WTC11 (cell line): ENCODE measurements at regions not wholly inside any gene's neighbourhood (a gene's known extent, or its start where the extent isn't known, plus 50 kb on each side); places are given as distances from the start of the nearest gene placed in this dataset.

Experiments
- ATAC-seq: fragments of 200-7000 bp; cut with Tn5 transposase; 2 replicates; pipeline ENCODE4 v1.10.0; 2021; ENCODE audit warnings: mild to moderate bottlenecking, moderate library complexity
- CTCF ChIA-PET: fragments of 300-600 bp; sonication (Branson Sonifier 250); formaldehyde crosslinking; loops from one replicate; lab custom pipeline; 2021; ENCODE audit warnings: antibody characterized with exemption; lab: Charles Lee
- POLR2A ChIA-PET: fragments of 350-600 bp; sonication (Branson Sonifier 250); formaldehyde crosslinking; loops from one replicate; lab custom pipeline; 2021; ENCODE audit warnings: antibody characterized with exemption; lab: Charles Lee
- DNase-seq: peaks from one replicate; pipeline ENCODE4 v3.0.0; 2021; ENCODE audit warnings: low spot score
- H3K27ac Mint-ChIP-seq: 2 replicates; pipeline ENCODE4 v1.8.0; 2021; ENCODE audit warnings: mixed read lengths
- H3K27me3 Mint-ChIP-seq: 2 replicates; pipeline ENCODE4 v1.8.0; 2021; ENCODE audit warnings: low read depth, mild to moderate bottlenecking, moderate library complexity, mixed read lengths
- H3K36me3 Mint-ChIP-seq: 2 replicates; pipeline ENCODE4 v1.8.0; 2021; ENCODE audit warnings: mixed read lengths
- H3K4me1 Mint-ChIP-seq: 2 replicates; pipeline ENCODE4 v1.8.0; 2022; ENCODE audit warnings: mixed read lengths
- H3K4me3 Mint-ChIP-seq: 2 replicates; pipeline ENCODE4 v1.8.0; 2021; ENCODE audit warnings: mild to moderate bottlenecking, moderate library complexity, mixed read lengths
- H3K9me3 Mint-ChIP-seq: 2 replicates; pipeline ENCODE4 v1.8.0; 2021; ENCODE audit warnings: mixed read lengths
- ARID4B ChIP-seq: sonication (generic); formaldehyde crosslinking; IDR thresholded peaks from 2 replicates; pipeline ENCODE4 v1.8.0; 2023; ENCODE audit warnings: missing genetic modification reagents, mild to moderate bottlenecking, borderline replicate concordance
- ATF2 ChIP-seq: sonication (generic); formaldehyde crosslinking; IDR thresholded peaks from 2 replicates; pipeline ENCODE4 v1.8.1; 2022; ENCODE audit warnings: low read depth, missing genetic modification reagents, borderline replicate concordance
- ERG ChIP-seq: fragments of 250-450 bp; sonication (Bioruptor Pico); IDR thresholded peaks from 2 replicates; pipeline ENCODE4 v1.8.0; 2021; ENCODE audit warnings: mild to moderate bottlenecking
- ESRRA ChIP-seq: sonication (generic); formaldehyde crosslinking; IDR thresholded peaks from 2 replicates; pipeline ENCODE4 v1.8.1; 2022; ENCODE audit warnings: mild to moderate bottlenecking, missing genetic modification reagents, borderline replicate concordance
- HMGXB4 ChIP-seq: sonication (generic); formaldehyde crosslinking; IDR thresholded peaks from 2 replicates; pipeline ENCODE4 v1.8.1; 2023; ENCODE audit warnings: mild to moderate bottlenecking, moderate library complexity, missing genetic modification reagents
- IRF1 ChIP-seq: sonication (generic); formaldehyde crosslinking; IDR thresholded peaks from 2 replicates; pipeline ENCODE4 v1.8.0; 2023; ENCODE audit warnings: missing genetic modification reagents
- MLX ChIP-seq: sonication (generic); formaldehyde crosslinking; IDR thresholded peaks from 2 replicates; pipeline ENCODE4 v1.8.1; 2023; ENCODE audit warnings: mild to moderate bottlenecking, missing genetic modification reagents, moderate library complexity
- NFYB ChIP-seq: sonication (generic); formaldehyde crosslinking; conservative IDR thresholded peaks from 2 replicates; pipeline ENCODE4 v1.8.0; 2022; ENCODE audit warnings: low read depth, missing genetic modification reagents
- SMAD3 ChIP-seq: sonication (generic); formaldehyde crosslinking; IDR thresholded peaks from 2 replicates; pipeline ENCODE4 v1.8.0; 2022; ENCODE audit warnings: missing genetic modification reagents, mild to moderate bottlenecking, borderline replicate concordance
- TCF7 ChIP-seq: sonication (generic); formaldehyde crosslinking; IDR thresholded peaks from 2 replicates; pipeline ENCODE4 v1.8.0; 2022; ENCODE audit warnings: mild to moderate bottlenecking, low read depth, missing genetic modification reagents, moderate library complexity
- ZBTB43 ChIP-seq: sonication (generic); formaldehyde crosslinking; IDR thresholded peaks from 2 replicates; pipeline ENCODE4 v1.8.1; 2023; ENCODE audit warnings: mild to moderate bottlenecking, missing genetic modification reagents
- ZNF121 ChIP-seq: sonication (generic); formaldehyde crosslinking; IDR thresholded peaks from 2 replicates; pipeline ENCODE4 v1.8.0; 2023; ENCODE audit warnings: missing genetic modification reagents
- ZNF281 ChIP-seq: sonication (generic); formaldehyde crosslinking; IDR thresholded peaks from 2 replicates; pipeline ENCODE4 v1.8.0; 2023; ENCODE audit warnings: mild to moderate bottlenecking, missing genetic modification reagents
- ZNF425 ChIP-seq: fragments of 250-450 bp; sonication (Bioruptor Pico); conservative IDR thresholded peaks from 2 replicates; pipeline ENCODE4 v1.9.0; 2021; ENCODE audit warnings: mild to moderate bottlenecking

GRCh38 chr6:21694168-21694567 is 100.6 kb downstream of the SOX4 start:
- Mint-ChIP-seq H3K4me3 (peak overlapping the region; percentile 44), H3K36me3 (peaks cover 22% of the 10 kb centered on the region), H3K27me3 (no peaks in the 10 kb centered on the region), H3K9me3 (no peaks in the 10 kb centered on the region), H3K4me1 (peaks cover 78% of the 10 kb centered on the region), H3K27ac (peak overlapping the region; percentile 95)
- ATAC-seq: no peak; the same call in 1 of the 2 replicates
- ChIA-PET CTCF (interaction anchor here (0.6 kb wide), 1 partner anchor 106 kb away, joined by 4 read pairs; no protein-coding TSS in a partner anchor), POLR2A (no interaction called here)
- no peak for TF ChIP-seq ERG (CRISPR knock-in tag)
- TF ChIP-seq ZNF121 (CRISPR knock-in tag): no peak
- TF ChIP-seq TCF7: no peak
- TF ChIP-seq MLX (CRISPR knock-in tag): no peak
- no peak for TF ChIP-seq ARID4B (CRISPR knock-in tag)
- TF ChIP-seq HMGXB4 (CRISPR knock-in tag): no peak
- TF ChIP-seq ESRRA: no peak
- TF ChIP-seq IRF1 (CRISPR knock-in tag): no peak
- no peak for DNase-seq

- CTCF ChIA-PET: no interaction called here
- no peak overlapping the region for H3K4me3 Mint-ChIP-seq
- TF ChIP-seq ZBTB43 (no peak), ZNF425 (no peak), ATF2 (CRISPR knock-in tag) (no peak), SMAD3 (no peak), ZNF281 (CRISPR knock-in tag) (no peak), NFYB (CRISPR knock-in tag) (no peak), MLX (CRISPR knock-in tag) (no peak)
Observed at GRCh38 chr6:21707524-21708319, 114.2 kb downstream of the SOX4 start.

More at GRCh38 chr6:21707524-21708319, 114.2 kb downstream of the SOX4 start:
- POLR2A ChIA-PET: interaction anchor here (1.7 kb wide), 1 partner anchor 114 kb away, joined by 5 read pairs; the partner anchor contains the start of gene SOX4
- Mint-ChIP-seq H3K27me3 (no peaks in the 10 kb centered on the region), H3K4me1 (peaks cover 45% of the 10 kb centered on the region), H3K36me3 (peaks cover 17% of the 10 kb centered on the region), H3K27ac (peak overlapping the region; percentile 85), H3K9me3 (peaks cover 12% of the 10 kb centered on the region)
- ATAC-seq (no peak), DNase-seq (no peak)
